OCI-M1 (cell line): ENCODE measurements at regions not wholly inside any gene's neighbourhood (a gene's known extent, or its start where the extent isn't known, plus 50 kb on each side); places are given as distances from the start of the nearest gene placed in this dataset.

Source experiments
- DNase-seq: peaks from one replicate; lab custom pipeline; 2025; lab: John Stamatoyannopoulos, UW

GRCh38 chr6:168384045-168385036, 56.6 kb upstream of the SMOC2 start:
- no peak for DNase-seq

- no peak for DNase-seq
These were observed 55.8 kb upstream of the SMOC2 start for GRCh38 chr6:168385037-168385759.

- no peak for DNase-seq
These were observed 54.9 kb upstream of the SMOC2 start for GRCh38 chr6:168385858-168386735.

- DNase-seq = no peak
These were observed 54.0 kb upstream of the SMOC2 start for GRCh38 chr6:168386973-168387372.

- DNase-seq = no peak
These were observed 53.6 kb upstream of the SMOC2 start for GRCh38 chr6:168387426-168387825.

GRCh38 chr6:168387911-168388310, 53.1 kb upstream of the SMOC2 start:
- DNase-seq = no peak

- no peak for DNase-seq
These were observed 52.0 kb upstream of the SMOC2 start for GRCh38 chr6:168388641-168389633.

GRCh38 chr6:168390749-168391420, 50.1 kb upstream of the SMOC2 start:
- DNase-seq = no peak
